ENCODE measurements at regions not wholly inside any gene's neighbourhood (a gene's known extent, or its start where the extent isn't known, plus 50 kb on each side); places are given as distances from the start of the nearest gene placed in this dataset.

GRCh38 chr18:4823091-4823490, 368.0 kb upstream of the DLGAP1 start:
- Histone ChIP-seq H3K4me1 (ENCODE audit: control insufficient read depth, insufficient read depth, low read length, poor library complexity, severe bottlenecking) (no peaks in the 10 kb centered on the region), H3K36me3 (ENCODE audit: control insufficient read depth, insufficient read depth, low read length) (no peaks in the 10 kb centered on the region), H3K4me3 (ENCODE audit: extremely low read depth, insufficient read depth, low read length, poor library complexity, severe bottlenecking) (no peak overlapping the region), H3K9me3 (ENCODE audit: control insufficient read depth, low read length) (no peaks in the 10 kb centered on the region), H3K27ac (ENCODE audit: low read depth, low read length, severe bottlenecking) (no peak overlapping the region)
- WGBS, 2 experiments (ENCODE audit: insufficient coverage in 2 of 2) = 89 to 94% methylated on average over 3 of the region's 3 CpGs

DNA sequence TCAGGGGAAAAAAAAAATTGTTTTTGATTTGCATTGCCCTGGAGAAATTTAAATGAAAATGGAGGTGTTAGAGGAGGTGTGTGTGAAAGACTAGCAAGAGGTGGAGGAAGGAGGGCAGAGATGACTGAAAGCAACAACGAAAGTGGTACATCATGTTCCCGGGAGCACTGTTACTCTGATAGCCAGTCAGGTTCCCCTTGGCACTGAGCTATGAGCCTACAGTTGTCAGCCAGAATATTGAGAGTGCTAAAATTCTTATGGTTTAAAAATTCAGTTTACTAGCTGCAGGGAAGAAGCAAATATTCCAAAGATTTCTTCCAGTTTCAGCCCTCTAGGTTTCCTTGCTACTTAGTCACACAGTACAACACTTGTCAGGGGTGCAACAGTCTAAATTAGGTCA, 366.7 kb upstream of the DLGAP1 start:
- H3K4me3 ChIP-seq (ENCODE audit: extremely low read depth, insufficient read depth, low read length, poor library complexity, severe bottlenecking) = no peak overlapping the region
- WGBS, 2 experiments (ENCODE audit: insufficient coverage in 2 of 2) = 77 to 85% methylated on average over 2 of the region's 2 CpGs
- H3K9me3 ChIP-seq (ENCODE audit: control insufficient read depth, low read length) = no peaks in the 10 kb centered on the region
- H3K36me3 ChIP-seq (ENCODE audit: control insufficient read depth, insufficient read depth, low read length) = no peaks in the 10 kb centered on the region
- H3K4me1 ChIP-seq (ENCODE audit: control insufficient read depth, insufficient read depth, low read length, poor library complexity, severe bottlenecking) = no peaks in the 10 kb centered on the region
- H3K27ac ChIP-seq (ENCODE audit: low read depth, low read length, severe bottlenecking) = no peak overlapping the region

DNA sequence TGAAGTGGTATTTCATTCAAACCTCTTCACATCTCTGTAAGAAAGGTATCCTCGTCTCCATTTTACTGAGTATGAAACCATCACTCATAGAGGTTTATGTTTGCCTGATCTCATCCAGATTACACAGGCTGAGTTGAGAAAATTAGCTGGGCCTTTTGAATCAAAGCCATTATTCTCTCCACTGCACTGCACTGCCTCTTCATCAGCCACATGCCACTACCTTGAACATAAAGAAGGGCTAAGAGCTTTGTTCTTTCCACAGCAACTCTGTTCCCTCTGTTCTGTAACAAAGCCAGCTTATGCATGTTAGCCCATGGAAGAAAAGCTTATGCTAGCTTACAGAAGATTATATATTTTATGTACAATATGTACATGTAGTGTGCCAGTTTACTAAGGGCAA, 362.6 kb upstream of the DLGAP1 start:
- Histone ChIP-seq H3K4me3 (ENCODE audit: extremely low read depth, insufficient read depth, low read length, poor library complexity, severe bottlenecking) (no peak overlapping the region), H3K9me3 (ENCODE audit: control insufficient read depth, low read length) (no peaks in the 10 kb centered on the region), H3K27ac (ENCODE audit: low read depth, low read length, severe bottlenecking) (no peak overlapping the region), H3K36me3 (ENCODE audit: control insufficient read depth, insufficient read depth, low read length) (no peaks in the 10 kb centered on the region), H3K4me1 (ENCODE audit: control insufficient read depth, insufficient read depth, low read length, poor library complexity, severe bottlenecking) (no peaks in the 10 kb centered on the region)
- WGBS, 2 experiments (ENCODE audit: insufficient coverage in 2 of 2) = 86% methylated on average over 1 of the region's 1 CpG; no CpG with 5 or more reads in 1 of the 2 experiments

DNA sequence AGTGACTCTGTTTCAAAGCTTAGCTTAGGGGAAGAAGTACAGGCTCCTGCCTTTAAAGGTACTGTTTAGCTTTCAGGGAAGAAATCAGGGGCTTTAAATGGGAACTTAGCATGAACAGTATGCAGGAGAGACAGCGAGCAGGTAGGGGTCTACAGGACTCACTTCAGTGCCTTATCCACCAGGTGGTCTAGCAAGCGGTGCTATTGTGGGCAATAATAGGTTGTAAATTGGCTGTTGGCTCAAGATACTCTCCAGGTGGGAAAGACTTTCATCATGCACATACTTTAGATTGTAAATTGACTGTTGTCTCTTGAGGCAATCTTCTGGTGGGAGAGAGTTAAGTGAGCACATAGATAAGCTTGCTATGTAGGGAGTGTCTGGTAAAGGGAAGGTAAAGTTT, 358.6 kb upstream of the DLGAP1 start:
- WGBS, 2 experiments (ENCODE audit: insufficient coverage in 2 of 2) = 92% methylated on average over 1 of the region's 2 CpGs; no CpG with 5 or more reads in 1 of the 2 experiments
- Histone ChIP-seq H3K36me3 (ENCODE audit: control insufficient read depth, insufficient read depth, low read length) (no peaks in the 10 kb centered on the region), H3K4me1 (ENCODE audit: control insufficient read depth, insufficient read depth, low read length, poor library complexity, severe bottlenecking) (no peaks in the 10 kb centered on the region), H3K9me3 (ENCODE audit: control insufficient read depth, low read length) (no peaks in the 10 kb centered on the region), H3K27ac (ENCODE audit: low read depth, low read length, severe bottlenecking) (no peak overlapping the region), H3K4me3 (ENCODE audit: extremely low read depth, insufficient read depth, low read length, poor library complexity, severe bottlenecking) (no peak overlapping the region)

- no peak overlapping the region for H3K27ac ChIP-seq (ENCODE audit: low read depth, low read length, severe bottlenecking)
- no peaks in the 10 kb centered on the region for H3K36me3 ChIP-seq (ENCODE audit: control insufficient read depth, insufficient read depth, low read length)
- no peaks in the 10 kb centered on the region for H3K4me1 ChIP-seq (ENCODE audit: control insufficient read depth, insufficient read depth, low read length, poor library complexity, severe bottlenecking)
- 92 to 95% methylated on average over 3 of the region's 3 CpGs for WGBS, 2 experiments (ENCODE audit: insufficient coverage in 2 of 2)
- H3K4me3 ChIP-seq (ENCODE audit: extremely low read depth, insufficient read depth, low read length, poor library complexity, severe bottlenecking) = no peak overlapping the region
- no peaks in the 10 kb centered on the region for H3K9me3 ChIP-seq (ENCODE audit: control insufficient read depth, low read length)
Measured at GRCh38 chr18:4808891-4809290, 353.8 kb upstream of the DLGAP1 start.

DNA sequence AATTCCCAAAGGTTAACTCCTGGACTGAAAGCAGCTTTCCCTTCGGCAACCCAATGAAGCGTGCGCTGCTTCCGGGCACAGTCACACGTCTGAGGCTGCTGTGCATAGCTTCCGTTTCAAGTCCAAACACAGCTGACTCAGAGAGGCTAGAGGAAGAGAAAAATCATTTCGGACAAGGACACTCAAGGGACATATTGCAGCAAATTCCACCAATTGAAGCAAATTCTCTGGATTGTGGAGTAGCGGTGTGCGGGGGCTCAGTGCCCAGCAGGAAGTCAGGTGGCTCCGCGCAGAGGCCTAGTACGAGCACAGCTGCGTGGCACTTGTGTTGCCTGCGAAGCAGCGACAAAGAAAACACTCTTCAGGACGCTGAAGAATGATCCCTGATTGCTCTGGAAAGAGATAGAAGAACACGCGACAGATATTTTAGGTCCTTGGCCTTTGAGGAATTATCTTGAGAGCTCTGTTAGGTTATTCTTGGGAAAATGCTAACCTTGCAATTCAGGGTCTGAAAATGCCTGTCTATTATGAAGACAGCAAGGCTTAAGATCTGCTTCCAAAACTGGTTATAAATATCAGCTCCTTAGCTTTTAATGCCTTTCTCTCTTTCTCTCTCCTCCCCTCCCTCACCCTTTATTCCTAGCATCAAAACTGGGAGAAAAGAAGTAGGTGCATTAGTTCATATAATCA, 352.6 kb upstream of the DLGAP1 start:
- WGBS, 2 experiments (ENCODE audit: insufficient coverage in 2 of 2) = 97 to 98% methylated on average over 17 to 18 of the region's 18 CpGs

DNA sequence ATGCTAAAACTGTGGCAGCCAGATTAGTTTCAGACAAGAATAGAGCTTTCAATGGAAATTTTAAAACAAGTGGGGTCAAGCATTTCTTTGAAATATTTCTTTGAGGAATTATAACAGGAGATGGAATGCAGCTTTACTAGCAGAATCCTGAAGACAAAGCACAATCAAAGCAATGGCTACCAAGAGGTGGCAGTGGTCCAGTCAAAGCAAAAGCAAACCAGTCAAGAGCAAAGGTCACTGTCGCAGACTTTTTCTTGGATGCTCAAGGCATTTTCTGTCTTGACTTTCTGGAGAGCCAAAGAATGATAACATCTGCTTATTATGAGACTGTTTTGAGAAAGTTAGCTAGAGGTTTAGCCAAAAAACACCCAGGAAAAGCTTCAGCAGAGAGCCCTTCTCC, 351.2 kb upstream of the DLGAP1 start:
- 100% methylated on average over 1 of the region's 1 CpG; no CpG with 5 or more reads in 1 of the 2 experiments for WGBS, 2 experiments (ENCODE audit: insufficient coverage in 2 of 2)
- Histone ChIP-seq H3K36me3 (ENCODE audit: control insufficient read depth, insufficient read depth, low read length) (no peaks in the 10 kb centered on the region), H3K4me3 (ENCODE audit: extremely low read depth, insufficient read depth, low read length, poor library complexity, severe bottlenecking) (no peak overlapping the region), H3K4me1 (ENCODE audit: control insufficient read depth, insufficient read depth, low read length, poor library complexity, severe bottlenecking) (no peaks in the 10 kb centered on the region), H3K9me3 (ENCODE audit: control insufficient read depth, low read length) (no peaks in the 10 kb centered on the region), H3K27ac (ENCODE audit: low read depth, low read length, severe bottlenecking) (no peak overlapping the region)

More for the DNA sequence above, 352.6 kb upstream of the DLGAP1 start:
- Histone ChIP-seq H3K27ac (ENCODE audit: low read depth, low read length, severe bottlenecking) (no peak overlapping the region), H3K36me3 (ENCODE audit: control insufficient read depth, insufficient read depth, low read length) (no peaks in the 10 kb centered on the region), H3K4me3 (ENCODE audit: extremely low read depth, insufficient read depth, low read length, poor library complexity, severe bottlenecking) (no peak overlapping the region), H3K4me1 (ENCODE audit: control insufficient read depth, insufficient read depth, low read length, poor library complexity, severe bottlenecking) (no peaks in the 10 kb centered on the region), H3K9me3 (ENCODE audit: control insufficient read depth, low read length) (no peaks in the 10 kb centered on the region)

- H3K4me3 ChIP-seq (ENCODE audit: extremely low read depth, insufficient read depth, low read length, poor library complexity, severe bottlenecking) = no peak overlapping the region
- H3K27ac ChIP-seq (ENCODE audit: low read depth, low read length, severe bottlenecking) = no peak overlapping the region
- H3K4me1 ChIP-seq (ENCODE audit: control insufficient read depth, insufficient read depth, low read length, poor library complexity, severe bottlenecking) = no peaks in the 10 kb centered on the region
- WGBS, 2 experiments (ENCODE audit: insufficient coverage in 2 of 2) = 83% methylated on average over 1 of the region's 2 CpGs; no CpG with 5 or more reads in 1 of the 2 experiments
- H3K36me3 ChIP-seq (ENCODE audit: control insufficient read depth, insufficient read depth, low read length) = no peaks in the 10 kb centered on the region
- peaks cover 7% of the 10 kb centered on the region for H3K9me3 ChIP-seq (ENCODE audit: control insufficient read depth, low read length)
Measured at GRCh38 chr18:4802296-4802695, 347.2 kb upstream of the DLGAP1 start.

DNA sequence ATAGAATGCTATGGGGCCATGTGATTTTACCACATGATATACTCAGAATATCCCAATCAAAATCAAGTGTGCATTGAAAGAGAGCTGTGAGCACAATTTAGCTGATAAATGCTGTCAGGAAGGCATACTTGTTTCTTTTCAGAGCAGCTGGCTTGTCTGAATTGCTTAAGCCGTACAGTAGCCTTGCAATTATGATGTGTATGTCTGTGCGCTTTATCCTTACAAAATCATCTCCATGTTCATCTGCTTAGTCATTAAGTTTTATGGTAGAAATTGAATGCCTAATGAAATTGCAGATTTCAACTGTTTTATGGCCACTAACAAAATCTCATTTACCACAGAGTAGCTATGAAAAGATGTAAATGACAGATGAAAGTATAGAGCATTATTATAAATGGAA, 346.0 kb upstream of the DLGAP1 start:
- no CpG with 5 or more reads among the region's 2 CpGs for WGBS, 2 experiments (ENCODE audit: insufficient coverage in 2 of 2)
- Histone ChIP-seq H3K4me1 (ENCODE audit: control insufficient read depth, insufficient read depth, low read length, poor library complexity, severe bottlenecking) (no peaks in the 10 kb centered on the region), H3K27ac (ENCODE audit: low read depth, low read length, severe bottlenecking) (no peak overlapping the region), H3K36me3 (ENCODE audit: control insufficient read depth, insufficient read depth, low read length) (no peaks in the 10 kb centered on the region), H3K4me3 (ENCODE audit: extremely low read depth, insufficient read depth, low read length, poor library complexity, severe bottlenecking) (no peak overlapping the region), H3K9me3 (ENCODE audit: control insufficient read depth, low read length) (peaks cover 7% of the 10 kb centered on the region)

DNA sequence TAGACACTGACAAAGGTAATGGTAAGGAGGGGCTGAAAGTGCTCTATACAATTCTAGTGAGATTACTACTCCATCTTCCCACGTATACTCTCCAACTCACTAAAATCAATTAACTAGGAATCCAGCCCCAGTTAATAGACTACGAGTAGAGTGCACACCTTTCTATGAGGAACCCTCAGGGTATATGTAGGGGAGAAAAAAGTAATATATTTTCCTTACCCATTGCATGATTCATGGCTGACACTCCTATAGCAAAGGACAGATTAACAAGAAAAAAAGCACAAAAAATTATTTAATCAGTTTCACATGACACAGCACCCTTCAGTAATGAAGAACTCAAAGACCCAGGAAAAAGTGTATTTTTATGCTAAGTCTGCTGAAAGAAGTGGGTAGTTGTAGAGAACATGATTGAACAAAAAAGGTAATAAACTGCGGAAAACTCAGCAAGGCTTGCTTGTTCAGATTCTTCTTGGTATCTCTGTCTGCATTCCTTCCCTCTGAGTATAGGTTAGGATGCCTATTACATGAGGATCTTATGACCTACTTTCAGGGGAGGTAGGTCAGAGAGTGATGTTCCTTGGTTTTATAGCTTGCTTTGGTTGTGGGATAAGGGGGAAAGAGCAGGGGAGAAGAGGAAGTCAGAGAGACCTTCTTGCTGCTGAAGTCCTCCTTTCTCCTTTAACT, 342.0 kb upstream of the DLGAP1 start:
- WGBS, 2 experiments (ENCODE audit: insufficient coverage in 2 of 2) = 75 to 100% methylated on average over 1 of the region's 3 CpGs
- H3K4me1 ChIP-seq (ENCODE audit: control insufficient read depth, insufficient read depth, low read length, poor library complexity, severe bottlenecking) = no peaks in the 10 kb centered on the region
- no peak overlapping the region for H3K27ac ChIP-seq (ENCODE audit: low read depth, low read length, severe bottlenecking)

DNA sequence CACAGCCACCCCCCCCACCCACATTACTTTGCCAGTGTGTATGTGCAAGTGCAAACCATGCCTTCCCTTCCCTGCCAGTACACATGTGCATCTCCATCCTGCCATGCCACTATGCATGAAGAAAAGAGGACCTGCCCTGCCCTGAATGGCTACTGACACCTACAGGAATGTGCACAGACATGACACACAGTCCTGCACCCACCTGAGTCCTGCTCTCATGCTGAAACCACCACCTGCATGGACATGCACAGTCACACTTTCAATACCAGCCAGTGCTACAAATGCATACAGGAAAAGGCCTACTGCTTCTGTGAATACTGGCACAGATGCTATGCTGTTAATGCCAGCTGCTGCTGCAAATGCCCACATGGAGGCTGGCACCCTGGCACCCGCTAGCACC, 334.4 kb upstream of the DLGAP1 start:
- H3K27ac ChIP-seq (ENCODE audit: low read depth, low read length, severe bottlenecking) = no peak overlapping the region
- H3K36me3 ChIP-seq (ENCODE audit: control insufficient read depth, insufficient read depth, low read length) = no peaks in the 10 kb centered on the region
- no peaks in the 10 kb centered on the region for H3K9me3 ChIP-seq (ENCODE audit: control insufficient read depth, low read length)
- H3K4me1 ChIP-seq (ENCODE audit: control insufficient read depth, insufficient read depth, low read length, poor library complexity, severe bottlenecking) = no peaks in the 10 kb centered on the region
- 100% methylated on average over 1 of the region's 1 CpG for WGBS, 2 experiments (ENCODE audit: insufficient coverage in 2 of 2)
- H3K4me3 ChIP-seq (ENCODE audit: extremely low read depth, insufficient read depth, low read length, poor library complexity, severe bottlenecking) = no peak overlapping the region

More for the DNA sequence above, 342.0 kb upstream of the DLGAP1 start:
- H3K9me3 ChIP-seq (ENCODE audit: control insufficient read depth, low read length) = peaks cover 7% of the 10 kb centered on the region
- H3K4me3 ChIP-seq (ENCODE audit: extremely low read depth, insufficient read depth, low read length, poor library complexity, severe bottlenecking) = no peak overlapping the region
- no peaks in the 10 kb centered on the region for H3K36me3 ChIP-seq (ENCODE audit: control insufficient read depth, insufficient read depth, low read length)
